OCI-LY3 (cell line): ENCODE measurements at regions not wholly inside any gene's neighbourhood (a gene's known extent, or its start where the extent isn't known, plus 50 kb on each side); places are given as distances from the start of the nearest gene placed in this dataset.

ENCODE experiments used
- CTCF ChIP-seq: fragments of 200-600, 300-600 bp; sonication (generic); IDR thresholded peaks from 2 replicates; pipeline ENCODE4 v1.5.1; 2014; ENCODE audit warnings: antibody characterized with exemption, low read length, low read depth
- EZH2phosphoT487 ChIP-seq: fragments of 200-600 bp; shearing (Covaris generic); IDR thresholded peaks from 2 replicates; pipeline ENCODE4 v1.6.1; 2018; ENCODE audit warnings: antibody characterized with exemption, mixed run types, low read depth

DNA sequence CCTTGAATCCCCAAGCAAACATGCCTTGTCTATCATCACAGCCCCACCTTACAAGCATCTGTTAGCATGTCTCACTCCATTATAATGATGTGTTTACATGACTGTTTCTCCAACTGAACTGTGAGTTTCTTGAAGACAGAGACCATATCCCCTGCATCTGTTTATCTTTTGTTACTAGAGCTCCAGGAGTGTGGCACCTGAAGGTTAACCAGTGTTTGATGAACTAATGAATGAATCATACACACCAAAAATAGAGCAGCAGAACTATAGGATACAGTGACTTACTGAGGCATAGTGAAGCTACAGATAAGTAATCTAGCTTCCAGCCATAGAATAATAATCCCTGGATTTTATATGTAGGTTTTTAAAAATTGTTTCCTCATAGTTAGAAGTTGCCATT, 331.0 kb downstream of the PCDH7 start:
- TF ChIP-seq CTCF (no peak), EZH2phosphoT487 (no peak)
